ENCODE measurements at regions not wholly inside any gene's neighbourhood (a gene's known extent, or its start where the extent isn't known, plus 50 kb on each side); places are given as distances from the start of the nearest gene placed in this dataset.
"Not testable (repeated sequence)": the region's sequence is repeated elsewhere in the genome, so short reads cannot be mapped to it uniquely, and the experiment has no call there.

DNA sequence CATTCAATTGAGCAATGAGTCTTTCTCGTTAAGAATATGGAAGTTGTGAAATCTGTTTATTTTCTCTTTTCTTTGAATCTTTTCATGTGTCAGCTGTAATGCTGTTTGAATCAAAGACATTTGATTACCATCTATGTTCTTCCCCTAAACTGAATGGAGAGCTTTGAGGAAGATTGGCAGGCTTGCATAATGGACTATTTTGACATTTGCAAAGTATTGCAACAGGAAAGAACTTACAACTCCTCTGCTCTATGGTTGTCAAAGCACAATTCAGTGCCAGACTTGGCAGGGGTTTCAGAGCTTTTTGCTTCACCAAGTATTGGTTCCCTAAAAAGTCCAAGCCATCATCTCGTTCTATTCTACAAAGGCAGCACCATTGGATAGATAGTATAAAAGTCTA lies 549.0 kb upstream of the NUDT12 start:
- Mint-ChIP-seq H3K4me1 (ENCODE audit: low read depth) (no peaks in the 10 kb centered on the region), H3K9me3 (peaks cover 23% of the 10 kb centered on the region), H3K27ac (no peak overlapping the region), H3K4me3 (no peak overlapping the region), H3K36me3 (ENCODE audit: low read depth) (no peaks in the 10 kb centered on the region), H3K27me3 (ENCODE audit: low read depth) (no peaks in the 10 kb centered on the region)
- DNase-seq (ENCODE audit: low spot score), result no peak

GRCh38 chr5:104096451-104096850 lies 533.9 kb upstream of the NUDT12 start:
- DNase-seq (ENCODE audit: low spot score), result no peak
- Mint-ChIP-seq H3K4me3 (no peak overlapping the region), H3K27ac (no peak overlapping the region), H3K36me3 (ENCODE audit: low read depth) (no peaks in the 10 kb centered on the region), H3K27me3 (ENCODE audit: low read depth) (no peaks in the 10 kb centered on the region), H3K9me3 (peaks cover 7% of the 10 kb centered on the region), H3K4me1 (ENCODE audit: low read depth) (no peaks in the 10 kb centered on the region)

DNA sequence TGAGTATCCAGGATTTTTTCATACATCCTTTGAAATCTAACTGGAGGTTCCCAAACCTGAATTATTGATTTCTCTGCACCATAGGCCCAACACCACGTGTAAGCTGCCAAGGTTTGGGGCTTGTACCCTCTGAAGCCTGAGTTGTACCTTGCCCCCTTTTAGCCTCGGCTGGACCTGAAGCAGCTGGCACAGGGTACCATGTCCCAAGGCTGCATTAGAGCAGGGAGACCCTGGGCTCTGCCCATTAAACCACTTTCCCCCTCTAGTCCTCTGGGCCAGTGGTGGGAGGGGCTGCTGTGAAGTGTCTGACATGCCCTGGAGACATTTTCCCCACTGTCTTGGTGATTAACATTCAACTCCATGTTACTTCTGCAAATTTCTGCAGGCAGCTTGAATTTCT lies 532.9 kb upstream of the NUDT12 start:
- Mint-ChIP-seq H3K27me3 (ENCODE audit: low read depth) (no peaks in the 10 kb centered on the region), H3K27ac (no peak overlapping the region), H3K9me3 (peaks cover 7% of the 10 kb centered on the region), H3K4me1 (ENCODE audit: low read depth) (no peaks in the 10 kb centered on the region), H3K36me3 (ENCODE audit: low read depth) (no peaks in the 10 kb centered on the region), H3K4me3 (no peak overlapping the region)
- no peak for DNase-seq (ENCODE audit: low spot score)

GRCh38 chr5:104088876-104089778 lies 526.5 kb upstream of the NUDT12 start:
- Mint-ChIP-seq H3K27ac (no peak overlapping the region), H3K4me3 (no peak overlapping the region), H3K27me3 (ENCODE audit: low read depth) (no peaks in the 10 kb centered on the region), H3K9me3 (peaks cover 5% of the 10 kb centered on the region), H3K4me1 (ENCODE audit: low read depth) (no peaks in the 10 kb centered on the region), H3K36me3 (ENCODE audit: low read depth) (no peaks in the 10 kb centered on the region)
- no peak for DNase-seq (ENCODE audit: low spot score)

DNA sequence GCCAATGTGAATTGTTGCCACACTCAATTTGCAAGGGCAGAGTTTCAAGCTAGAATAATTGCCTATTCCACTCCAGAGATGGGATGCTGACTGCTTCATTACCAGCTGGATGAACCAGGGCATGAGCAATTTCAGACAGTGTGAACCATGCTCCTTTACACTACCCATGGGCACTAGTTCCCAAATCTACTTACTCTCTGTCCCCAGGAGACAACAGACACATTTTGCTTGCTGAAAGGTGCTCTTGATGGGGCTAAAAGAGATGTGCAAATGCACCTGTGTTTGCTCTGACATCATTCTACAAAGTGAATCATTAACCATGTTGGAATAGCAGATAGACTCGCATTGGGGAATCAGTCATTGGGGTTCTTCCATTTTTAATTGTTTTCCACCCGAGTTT lies 522.3 kb upstream of the NUDT12 start:
- no peaks in the 10 kb centered on the region for H3K36me3 Mint-ChIP-seq (ENCODE audit: low read depth)
- no peaks in the 10 kb centered on the region for H3K27me3 Mint-ChIP-seq (ENCODE audit: low read depth)
- H3K4me3 Mint-ChIP-seq, result no peak overlapping the region
- no peak overlapping the region for H3K27ac Mint-ChIP-seq
- no peak for DNase-seq (ENCODE audit: low spot score)
- peaks cover 6% of the 10 kb centered on the region for H3K9me3 Mint-ChIP-seq
- H3K4me1 Mint-ChIP-seq (ENCODE audit: low read depth), result no peaks in the 10 kb centered on the region

DNA sequence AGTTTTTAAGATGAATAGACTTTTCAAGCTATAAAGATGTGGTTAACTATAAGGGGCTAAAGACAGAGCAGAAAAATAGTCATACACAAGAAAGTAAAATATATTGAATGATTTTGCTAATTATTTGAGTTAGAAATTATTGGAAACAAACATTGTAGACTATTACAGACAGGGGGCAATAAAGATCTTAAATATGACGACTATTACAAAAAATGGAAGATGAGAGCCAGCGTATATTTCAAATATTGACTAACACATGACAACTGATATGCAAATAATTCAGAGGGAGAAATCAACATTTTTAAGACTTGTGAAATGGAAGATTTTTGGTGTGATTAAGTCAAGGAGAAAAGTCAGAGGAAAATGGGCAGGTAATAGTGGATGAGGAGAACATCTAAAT lies 520.2 kb upstream of the NUDT12 start:
- no peaks in the 10 kb centered on the region for H3K36me3 Mint-ChIP-seq (ENCODE audit: low read depth)
- DNase-seq (ENCODE audit: low spot score), result no peak
- H3K4me1 Mint-ChIP-seq (ENCODE audit: low read depth), result no peaks in the 10 kb centered on the region
- no peak overlapping the region for H3K4me3 Mint-ChIP-seq
- H3K27me3 Mint-ChIP-seq (ENCODE audit: low read depth), result no peaks in the 10 kb centered on the region
- H3K9me3 Mint-ChIP-seq, result peaks cover 6% of the 10 kb centered on the region
- H3K27ac Mint-ChIP-seq, result no peak overlapping the region

DNA sequence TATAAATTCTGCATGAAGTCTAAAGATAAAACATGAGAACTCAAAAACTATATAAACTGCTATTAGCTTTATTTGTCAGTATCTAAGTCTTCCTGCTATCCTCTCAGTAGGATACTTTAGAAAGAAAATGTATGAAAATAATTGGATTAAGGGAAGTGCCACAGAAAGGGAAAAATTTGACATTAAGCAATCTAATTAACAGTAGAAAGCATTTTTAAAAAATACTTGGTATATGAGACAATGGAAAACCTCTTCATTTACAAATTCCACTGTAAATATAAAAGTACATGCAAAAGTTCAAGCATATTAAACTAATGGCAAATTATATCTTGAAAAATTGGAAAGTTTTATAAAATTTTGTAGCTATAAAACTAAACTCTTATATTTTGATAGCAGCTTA lies 518.6 kb upstream of the NUDT12 start:
- H3K4me1 Mint-ChIP-seq (ENCODE audit: low read depth), result no peaks in the 10 kb centered on the region
- H3K36me3 Mint-ChIP-seq (ENCODE audit: low read depth), result no peaks in the 10 kb centered on the region
- H3K27me3 Mint-ChIP-seq (ENCODE audit: low read depth), result no peaks in the 10 kb centered on the region
- DNase-seq (ENCODE audit: low spot score), result no peak
- H3K4me3 Mint-ChIP-seq, result no peak overlapping the region
- H3K27ac Mint-ChIP-seq, result no peak overlapping the region
- H3K9me3 Mint-ChIP-seq, result peaks cover 6% of the 10 kb centered on the region

DNA sequence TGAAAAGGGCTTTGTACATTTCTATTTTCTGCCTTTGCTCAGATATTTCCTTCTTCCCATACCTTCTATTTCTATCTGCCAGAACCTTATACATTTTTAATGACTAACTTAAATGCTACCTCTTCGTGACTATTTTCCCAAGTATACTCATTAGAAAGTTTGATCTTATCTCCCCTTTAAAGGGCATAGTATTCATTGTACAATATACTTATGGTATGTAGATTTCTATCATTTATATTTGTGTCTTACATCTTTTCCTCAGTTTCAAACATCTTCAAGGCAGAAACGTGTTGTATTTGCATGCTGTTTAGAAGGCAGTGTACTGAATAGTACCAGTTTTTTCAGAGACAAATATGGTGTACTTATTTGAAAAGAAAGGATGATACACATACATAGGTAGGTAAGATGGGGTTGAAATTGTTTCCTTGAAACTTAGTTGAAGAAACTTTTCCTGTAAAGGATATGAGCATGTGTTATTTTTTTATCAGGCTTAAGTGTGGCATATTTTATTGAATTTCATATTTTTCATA lies 518.1 kb upstream of the NUDT12 start:
- Mint-ChIP-seq H3K4me1 (ENCODE audit: low read depth) (no peaks in the 10 kb centered on the region), H3K27ac (no peak overlapping the region), H3K36me3 (ENCODE audit: low read depth) (no peaks in the 10 kb centered on the region), H3K9me3 (peaks cover 6% of the 10 kb centered on the region), H3K4me3 (no peak overlapping the region), H3K27me3 (ENCODE audit: low read depth) (no peaks in the 10 kb centered on the region)
- DNase-seq (ENCODE audit: low spot score), result no peak

DNA sequence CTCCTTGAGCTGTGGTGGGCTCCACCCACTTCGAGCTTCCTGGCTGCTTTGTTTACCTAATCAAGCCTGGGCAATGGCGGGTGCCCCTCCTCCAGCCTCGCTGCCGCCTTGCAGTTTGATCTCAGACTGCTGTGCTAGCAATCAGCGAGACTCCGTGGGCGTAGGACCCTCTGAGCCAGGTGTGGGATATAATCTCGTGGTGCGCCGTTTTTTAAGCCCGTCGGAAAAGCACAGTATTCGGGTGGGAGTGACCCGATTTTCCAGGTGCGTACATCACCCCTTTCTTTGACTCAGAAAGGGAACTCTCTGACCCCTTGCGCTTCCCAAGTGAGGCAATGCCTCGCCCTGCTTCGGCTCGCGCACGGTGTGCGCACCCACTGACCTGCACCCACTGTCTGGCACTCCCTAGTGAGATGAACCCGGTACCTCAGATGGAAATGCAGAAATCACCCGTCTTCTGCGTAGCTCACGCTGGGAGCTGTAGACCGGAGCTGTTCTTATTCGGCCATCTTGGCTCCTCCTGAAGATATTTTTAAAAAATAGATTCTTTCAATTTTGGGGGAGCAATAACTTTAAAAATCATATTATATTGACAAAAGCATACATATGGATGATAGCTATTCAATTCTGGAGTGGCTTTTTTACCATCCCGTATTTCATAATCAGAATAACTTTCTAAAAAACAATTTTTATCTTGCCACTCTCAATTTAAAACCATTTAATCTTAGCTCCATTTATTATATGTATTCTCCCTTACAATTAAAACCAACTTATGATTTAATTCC lies 517.5 kb upstream of the NUDT12 start:
- H3K9me3 Mint-ChIP-seq; H3K27me3 Mint-ChIP-seq (ENCODE audit: low read depth); H3K36me3 Mint-ChIP-seq (ENCODE audit: low read depth); H3K4me1 Mint-ChIP-seq (ENCODE audit: low read depth); DNase-seq (ENCODE audit: low spot score); H3K4me3 Mint-ChIP-seq; H3K27ac Mint-ChIP-seq: not testable (repeated sequence)

DNA sequence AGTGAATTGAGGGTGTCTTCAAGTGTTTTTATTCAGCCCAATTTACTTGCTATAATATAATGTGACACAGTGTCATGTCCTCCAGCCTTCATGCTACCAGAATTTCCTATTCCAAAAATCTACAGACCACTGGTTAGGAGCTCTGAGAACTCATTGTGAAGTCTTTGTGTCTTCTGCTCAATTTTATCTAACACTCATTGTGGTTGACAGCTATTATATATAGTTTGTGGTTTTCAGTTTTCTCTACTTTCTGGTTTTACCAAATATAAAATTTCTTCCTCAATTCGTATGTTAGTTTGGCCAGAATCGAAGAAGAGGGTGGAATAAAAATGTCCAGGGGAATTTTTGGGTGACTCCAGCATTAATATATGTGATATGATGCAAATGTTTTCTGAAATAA lies 509.3 kb upstream of the NUDT12 start:
- no peak overlapping the region for H3K4me3 Mint-ChIP-seq
- no peaks in the 10 kb centered on the region for H3K4me1 Mint-ChIP-seq (ENCODE audit: low read depth)
- no peaks in the 10 kb centered on the region for H3K27me3 Mint-ChIP-seq (ENCODE audit: low read depth)
- DNase-seq (ENCODE audit: low spot score), result no peak
- H3K36me3 Mint-ChIP-seq (ENCODE audit: low read depth), result no peaks in the 10 kb centered on the region
- H3K9me3 Mint-ChIP-seq, result peaks cover 6% of the 10 kb centered on the region
- H3K27ac Mint-ChIP-seq, result no peak overlapping the region

DNA sequence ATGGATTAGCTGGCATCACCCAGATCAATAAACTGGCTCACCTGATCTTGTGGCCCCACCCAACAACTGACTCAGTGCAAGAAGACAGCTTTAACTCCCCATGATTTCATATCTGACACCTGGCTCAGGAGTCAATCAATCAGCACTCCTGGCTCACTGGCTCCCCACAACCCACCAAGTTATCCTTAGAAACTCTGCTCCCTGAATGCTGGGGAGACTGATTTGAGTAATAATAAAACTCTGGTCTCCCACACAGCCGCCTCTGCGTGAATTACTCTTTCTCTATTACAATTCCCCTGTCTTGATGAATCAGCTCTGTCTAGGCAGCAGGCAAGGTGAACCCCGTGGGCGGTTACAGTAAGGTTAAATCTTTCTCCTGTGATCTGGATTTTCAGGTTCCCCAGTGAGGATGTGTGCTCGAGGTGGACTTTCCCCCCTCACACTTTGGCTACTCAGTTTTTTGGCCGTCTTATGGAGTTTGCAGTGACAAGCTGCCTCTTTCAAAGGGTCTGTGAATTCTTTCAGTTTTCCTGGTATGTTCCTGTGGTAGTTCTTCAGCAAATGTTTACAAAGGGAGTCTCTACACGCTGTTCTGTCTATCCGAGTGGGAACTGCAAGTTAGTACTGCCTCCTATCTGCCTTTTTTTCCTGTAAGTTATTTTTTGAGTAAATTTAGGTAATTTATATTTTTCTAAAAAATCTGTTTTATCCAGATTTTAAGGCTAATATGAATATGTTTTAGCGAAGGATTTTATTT lies 500.2 kb upstream of the NUDT12 start:
- no peak for DNase-seq (ENCODE audit: low spot score)
- no peaks in the 10 kb centered on the region for H3K27me3 Mint-ChIP-seq (ENCODE audit: low read depth)
- no peak overlapping the region for H3K4me3 Mint-ChIP-seq

GRCh38 chr5:104061707-104062106 lies 499.1 kb upstream of the NUDT12 start:
- no peak for DNase-seq (ENCODE audit: low spot score)
- no peaks in the 10 kb centered on the region for H3K4me1 Mint-ChIP-seq (ENCODE audit: low read depth)
- H3K36me3 Mint-ChIP-seq (ENCODE audit: low read depth), result no peaks in the 10 kb centered on the region
- H3K9me3 Mint-ChIP-seq, result no peaks in the 10 kb centered on the region
- H3K4me3 Mint-ChIP-seq, result no peak overlapping the region
- H3K27me3 Mint-ChIP-seq (ENCODE audit: low read depth), result no peaks in the 10 kb centered on the region
- no peak overlapping the region for H3K27ac Mint-ChIP-seq

More for the DNA sequence above, 500.2 kb upstream of the NUDT12 start:
- no peak overlapping the region for H3K27ac Mint-ChIP-seq
- no peaks in the 10 kb centered on the region for H3K4me1 Mint-ChIP-seq (ENCODE audit: low read depth)
- H3K36me3 Mint-ChIP-seq (ENCODE audit: low read depth), result no peaks in the 10 kb centered on the region
- H3K9me3 Mint-ChIP-seq, result no peaks in the 10 kb centered on the region

DNA sequence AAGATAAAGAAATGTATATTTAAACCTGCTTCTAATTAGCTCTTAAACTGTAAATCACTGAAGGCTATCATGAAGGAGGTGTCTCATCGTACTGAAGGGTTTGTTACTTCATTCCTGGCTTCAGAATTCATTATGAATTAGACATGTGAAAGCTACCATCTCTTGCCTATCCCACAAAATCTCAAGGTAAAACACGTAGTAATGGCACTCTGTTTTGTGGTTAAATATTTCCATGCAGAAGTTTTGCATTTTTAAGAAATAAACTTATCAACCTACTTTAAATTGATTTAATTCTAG lies 490.7 kb upstream of the NUDT12 start:
- Mint-ChIP-seq H3K27me3 (ENCODE audit: low read depth) (no peaks in the 10 kb centered on the region), H3K9me3 (no peaks in the 10 kb centered on the region), H3K4me3 (no peak overlapping the region), H3K27ac (no peak overlapping the region), H3K4me1 (ENCODE audit: low read depth) (peaks cover 2% of the 10 kb centered on the region), H3K36me3 (ENCODE audit: low read depth) (no peaks in the 10 kb centered on the region)
- no peak for DNase-seq (ENCODE audit: low spot score)

All from T-helper 2 cell treated with Interferon-gamma antibody and Interleukin-4, amounts not matched to agents 5 μg/mL and 100 μg/mL, for 36 hours (primary cell).